ENCODE measurements at regions not wholly inside any gene's neighbourhood (a gene's known extent, or its start where the extent isn't known, plus 50 kb on each side); places are given as distances from the start of the nearest gene placed in this dataset.

DNA sequence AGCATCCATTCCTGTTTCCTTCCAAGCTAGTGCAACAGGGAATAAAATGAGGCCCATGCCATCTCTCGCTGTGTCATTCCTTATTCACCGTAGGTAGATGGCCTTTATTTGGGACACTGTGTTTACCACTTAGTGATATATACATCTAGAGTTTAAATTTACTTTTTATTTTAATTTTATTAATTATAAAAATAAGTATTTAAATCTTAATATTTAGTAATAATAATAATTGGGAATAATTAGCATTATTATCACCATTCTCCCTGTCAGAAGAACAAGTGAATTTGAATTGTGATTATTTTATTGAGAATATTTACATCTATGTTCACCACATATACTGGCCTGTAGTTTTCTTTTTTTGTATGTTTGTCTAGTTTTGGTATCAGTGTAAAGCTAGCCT, 692.9 kb upstream of the KIF2B start:
- H3K4me3 ChIP-seq (ENCODE audit: low read depth, low read length) = no peak overlapping the region
- no peak for DNase-seq (ENCODE audit: low read depth)
- no peak for TF ChIP-seq CTCF (conservative IDR thresholded peaks at IDR 0.05; ENCODE audit: low read depth, low read length)

DNA sequence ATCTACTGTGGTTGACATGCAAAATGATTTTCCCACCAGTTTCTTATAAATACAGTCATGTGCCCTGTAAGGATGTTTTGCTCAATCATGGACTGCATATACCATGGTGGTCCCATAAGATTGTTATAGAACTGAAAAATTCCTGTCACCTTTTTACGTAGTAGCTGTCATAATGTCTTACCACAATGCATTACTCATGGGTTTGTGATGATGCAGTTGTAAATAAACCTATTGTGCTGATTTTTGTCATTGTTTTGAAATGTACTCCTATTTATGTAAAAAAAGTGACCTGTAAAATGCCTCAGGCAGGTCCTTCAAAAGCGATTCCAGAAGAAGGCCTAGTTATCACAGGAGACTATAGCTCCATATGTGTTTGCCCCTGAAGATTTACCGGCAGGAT, 695.4 kb upstream of the KIF2B start:
- TF ChIP-seq CTCF (conservative IDR thresholded peaks at IDR 0.05; ENCODE audit: low read depth, low read length) = no peak
- no peak overlapping the region for H3K4me3 ChIP-seq (ENCODE audit: low read depth, low read length)
- DNase-seq (ENCODE audit: low read depth) = no peak

GRCh38 chr17:53122966-53123365, 699.8 kb upstream of the KIF2B start:
- no peak for DNase-seq (ENCODE audit: low read depth)
- TF ChIP-seq CTCF (conservative IDR thresholded peaks at IDR 0.05; ENCODE audit: low read depth, low read length) = no peak
- no peak overlapping the region for H3K4me3 ChIP-seq (ENCODE audit: low read depth, low read length)

GRCh38 chr17:53119773-53120172, 703.0 kb upstream of the KIF2B start:
- DNase-seq (ENCODE audit: low read depth) = no peak
- no peak overlapping the region for H3K4me3 ChIP-seq (ENCODE audit: low read depth, low read length)
- TF ChIP-seq CTCF (conservative IDR thresholded peaks at IDR 0.05; ENCODE audit: low read depth, low read length) = no peak

DNA sequence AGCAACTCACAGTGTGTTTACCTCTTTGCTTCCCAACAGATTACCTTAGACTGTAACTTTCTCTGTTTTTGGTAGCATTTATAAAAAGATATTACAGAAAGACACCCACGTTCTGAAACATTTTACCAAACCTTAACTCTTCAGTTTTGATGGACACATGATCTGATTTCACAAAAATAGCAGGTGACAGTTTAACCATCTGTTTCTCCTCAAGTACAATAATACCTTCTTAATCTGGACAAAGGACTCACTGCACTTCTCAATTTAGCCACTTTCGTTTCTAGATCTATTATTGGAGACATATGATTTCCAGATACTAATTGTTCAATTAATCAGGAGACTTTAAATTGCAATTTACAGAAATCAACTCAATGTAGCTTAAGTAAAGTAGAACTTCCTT, 703.8 kb upstream of the KIF2B start:
- DNase-seq (ENCODE audit: low read depth) = no peak
- no peak for TF ChIP-seq CTCF (conservative IDR thresholded peaks at IDR 0.05; ENCODE audit: low read depth, low read length)
- no peak overlapping the region for H3K4me3 ChIP-seq (ENCODE audit: low read depth, low read length)

GRCh38 chr17:53106886-53107285, 715.8 kb upstream of the KIF2B start:
- no peak overlapping the region for H3K4me3 ChIP-seq (ENCODE audit: low read depth, low read length)
- DNase-seq (ENCODE audit: low read depth) = no peak
- no peak for TF ChIP-seq CTCF (conservative IDR thresholded peaks at IDR 0.05; ENCODE audit: low read depth, low read length)

- no peak overlapping the region for H3K4me3 ChIP-seq (ENCODE audit: low read depth, low read length)
- no peak for TF ChIP-seq CTCF (conservative IDR thresholded peaks at IDR 0.05; ENCODE audit: low read depth, low read length)
- no peak for DNase-seq (ENCODE audit: low read depth)
Observed at GRCh38 chr17:53101706-53102105, 721.0 kb upstream of the KIF2B start.

All from epithelial cell of proximal tubule (primary cell).